OCI-LY1 (cell line): ENCODE measurements at regions not wholly inside any gene's neighbourhood (a gene's known extent, or its start where the extent isn't known, plus 50 kb on each side); places are given as distances from the start of the nearest gene placed in this dataset.

Experiments used
- H2AFZ ChIP-seq: fragments of 200-600 bp; sonication (generic), shearing (Covaris generic); 2 replicates; pipeline ENCODE4 v1.6.0; 2014; ENCODE audit warnings: antibody characterized with exemption, mild to moderate bottlenecking, low read length
- H3F3A ChIP-seq: fragments of 200-600 bp; sonication (generic), shearing (Covaris generic); 2 replicates; pipeline ENCODE4 v1.6.0; 2014; ENCODE audit warnings: mild to moderate bottlenecking, antibody characterized with exemption, low read length, moderate library complexity; ENCODE audit not compliant: insufficient read depth
- H3K27ac ChIP-seq: fragments of 200-600 bp; sonication (generic); 2 replicates; pipeline ENCODE4 v1.5.1; 2014; ENCODE audit warnings: low read length, mixed run types, mild to moderate bottlenecking, low read depth; ENCODE audit not compliant: poor library complexity, severe bottlenecking
- H3K27me3 ChIP-seq: fragments of 200-600 bp; sonication (generic); 2 replicates; pipeline ENCODE4 v1.6.0; 2014; ENCODE audit warnings: antibody characterized with exemption, mild to moderate bottlenecking, low read length, moderate library complexity; ENCODE audit not compliant: insufficient read depth
- H3K36me3 ChIP-seq: fragments of 200-600 bp; sonication (generic); 2 replicates; pipeline ENCODE4 v1.6.1; 2014; ENCODE audit warnings: mild to moderate bottlenecking, antibody characterized with exemption, low read length, moderate library complexity, mixed read lengths; ENCODE audit not compliant: insufficient read depth
- H3K4me1 ChIP-seq: fragments of 200-600 bp; sonication (generic); 2 replicates; pipeline ENCODE4 v1.5.1; 2014; ENCODE audit warnings: mild to moderate bottlenecking, low read length, moderate library complexity; ENCODE audit not compliant: insufficient read depth, severe bottlenecking
- H3K4me2 ChIP-seq: fragments of 200-600 bp; sonication (generic), shearing (Covaris generic); 2 replicates; pipeline ENCODE4 v1.6.1; 2014; ENCODE audit warnings: low read length
- H3K4me3 ChIP-seq: fragments of 200-600 bp; sonication (generic); 2 replicates; pipeline ENCODE4 v1.5.1; 2014; ENCODE audit warnings: low read length, low read depth, mild to moderate bottlenecking, mixed read lengths; ENCODE audit not compliant: poor library complexity, severe bottlenecking
- H3K79me2 ChIP-seq: fragments of 200-600 bp; shearing (Covaris generic); 2 replicates; pipeline ENCODE4 v1.6.1; 2016; ENCODE audit warnings: mixed run types, low read length, mixed read lengths; ENCODE audit not compliant: insufficient read depth
- H3K9ac ChIP-seq: fragments of 200-600 bp; sonication (generic), shearing (Covaris generic); 2 replicates; pipeline ENCODE4 v1.6.1; 2014; ENCODE audit warnings: mild to moderate bottlenecking, low read length, mixed read lengths
- H3K9me2 ChIP-seq: fragments of 200-600 bp; sonication (generic), shearing (Covaris generic); 2 replicates; pipeline ENCODE4 v1.6.1; 2014; ENCODE audit warnings: low read depth, mild to moderate bottlenecking, low read length, mixed read lengths
- H3K9me3 ChIP-seq: fragments of 200-600 bp; shearing (Covaris generic); 2 replicates; pipeline ENCODE4 v1.6.1; 2014; ENCODE audit warnings: low read length, mixed read lengths
- H4K20me1 ChIP-seq: fragments of 200-600 bp; sonication (generic), shearing (Covaris generic); 2 replicates; pipeline ENCODE4 v1.6.0; 2016; ENCODE audit warnings: mild to moderate bottlenecking, low read length; ENCODE audit not compliant: insufficient read depth
- CTCF ChIP-seq: fragments of 200-600 bp; sonication (generic), shearing (Covaris generic); IDR thresholded peaks from 2 replicates; pipeline ENCODE4 v1.5.1; 2017; ENCODE audit warnings: mild to moderate bottlenecking, antibody characterized with exemption, low read length, moderate library complexity, mixed read lengths
- EZH2 ChIP-seq: fragments of 200-600 bp; sonication (generic), shearing (Covaris generic); IDR thresholded peaks from 2 replicates; pipeline ENCODE4 v1.8.0; 2017; ENCODE audit warnings: borderline replicate concordance, mixed run types, mild to moderate bottlenecking, antibody characterized with exemption, low read length, moderate library complexity, mixed read lengths

- Histone ChIP-seq H3K9me2 (no peaks in the 10 kb centered on the region), H3K4me2 (no peak overlapping the region)
Observed at GRCh38 chr10:125462845-125463244, 220.1 kb downstream of the TEX36 start.

GRCh38 chr10:125460326-125460725 is 222.6 kb downstream of the TEX36 start:
- Histone ChIP-seq H3K9ac (no peak overlapping the region), H3K4me1 (no peaks in the 10 kb centered on the region), H4K20me1 (no peaks in the 10 kb centered on the region)

More at GRCh38 chr10:125462845-125463244, 220.1 kb downstream of the TEX36 start:
- Histone ChIP-seq H3K9me3 (no peaks in the 10 kb centered on the region), H3K36me3 (no peaks in the 10 kb centered on the region), H3K79me2 (no peaks in the 10 kb centered on the region), H2AFZ (no peak overlapping the region), H3K27ac (no peak overlapping the region), H4K20me1 (no peaks in the 10 kb centered on the region), H3K4me3 (no peak overlapping the region), H3K9ac (no peak overlapping the region), H3F3A (no peaks in the 10 kb centered on the region), H3K27me3 (no peaks in the 10 kb centered on the region), H3K4me1 (no peaks in the 10 kb centered on the region)
- TF ChIP-seq CTCF (no peak), EZH2 (no peak)

GRCh38 chr10:125457406-125457805 is 225.6 kb downstream of the TEX36 start:
- Histone ChIP-seq H3K9ac (no peak overlapping the region), H3K4me3 (no peak overlapping the region), H3K27ac (no peak overlapping the region), H3F3A (no peaks in the 10 kb centered on the region), H3K79me2 (no peaks in the 10 kb centered on the region), H2AFZ (no peak overlapping the region), H3K4me1 (no peaks in the 10 kb centered on the region), H3K9me2 (no peaks in the 10 kb centered on the region), H3K27me3 (no peaks in the 10 kb centered on the region), H3K9me3 (no peaks in the 10 kb centered on the region), H3K4me2 (no peak overlapping the region), H4K20me1 (no peaks in the 10 kb centered on the region), H3K36me3 (no peaks in the 10 kb centered on the region)
- TF ChIP-seq CTCF (no peak), EZH2 (no peak)

More at GRCh38 chr10:125460326-125460725, 222.6 kb downstream of the TEX36 start:
- Histone ChIP-seq H3F3A (no peaks in the 10 kb centered on the region), H2AFZ (no peak overlapping the region), H3K79me2 (no peaks in the 10 kb centered on the region), H3K9me2 (no peaks in the 10 kb centered on the region), H3K4me3 (no peak overlapping the region), H3K36me3 (no peaks in the 10 kb centered on the region), H3K27ac (no peak overlapping the region), H3K9me3 (no peaks in the 10 kb centered on the region), H3K27me3 (no peaks in the 10 kb centered on the region), H3K4me2 (no peak overlapping the region)
- TF ChIP-seq EZH2 (no peak), CTCF (no peak)
